ENCODE measurements at regions not wholly inside any gene's neighbourhood (a gene's known extent, or its start where the extent isn't known, plus 50 kb on each side); places are given as distances from the start of the nearest gene placed in this dataset.

DNA sequence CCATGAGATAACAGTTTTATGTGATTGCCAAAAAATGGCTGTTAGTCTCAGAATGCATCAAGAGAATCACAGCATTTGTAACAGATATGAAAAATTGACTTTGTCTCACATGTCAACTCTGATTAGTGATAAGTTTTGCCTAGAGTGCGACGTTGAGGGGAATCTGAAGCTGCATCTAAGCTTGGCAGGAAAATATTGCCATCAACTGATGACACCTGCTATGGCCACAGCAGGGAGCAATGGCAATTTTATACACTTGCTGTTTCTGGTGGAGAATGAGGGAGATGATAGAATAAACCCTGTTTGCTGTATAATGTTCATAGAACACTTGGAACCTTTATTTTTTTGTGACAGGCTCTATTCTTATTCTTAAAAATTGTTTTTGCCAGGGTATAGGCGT, 205.4 kb upstream of the GNPDA2 start:
- TF ChIP-seq, protein P1, sequence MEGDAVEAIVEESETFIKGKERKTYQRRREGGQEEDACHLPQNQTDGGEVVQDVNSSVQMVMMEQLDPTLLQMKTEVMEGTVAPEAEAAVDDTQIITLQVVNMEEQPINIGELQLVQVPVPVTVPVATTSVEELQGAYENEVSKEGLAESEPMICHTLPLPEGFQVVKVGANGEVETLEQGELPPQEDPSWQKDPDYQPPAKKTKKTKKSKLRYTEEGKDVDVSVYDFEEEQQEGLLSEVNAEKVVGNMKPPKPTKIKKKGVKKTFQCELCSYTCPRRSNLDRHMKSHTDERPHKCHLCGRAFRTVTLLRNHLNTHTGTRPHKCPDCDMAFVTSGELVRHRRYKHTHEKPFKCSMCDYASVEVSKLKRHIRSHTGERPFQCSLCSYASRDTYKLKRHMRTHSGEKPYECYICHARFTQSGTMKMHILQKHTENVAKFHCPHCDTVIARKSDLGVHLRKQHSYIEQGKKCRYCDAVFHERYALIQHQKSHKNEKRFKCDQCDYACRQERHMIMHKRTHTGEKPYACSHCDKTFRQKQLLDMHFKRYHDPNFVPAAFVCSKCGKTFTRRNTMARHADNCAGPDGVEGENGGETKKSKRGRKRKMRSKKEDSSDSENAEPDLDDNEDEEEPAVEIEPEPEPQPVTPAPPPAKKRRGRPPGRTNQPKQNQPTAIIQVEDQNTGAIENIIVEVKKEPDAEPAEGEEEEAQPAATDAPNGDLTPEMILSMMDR (IDR thresholded peaks at IDR 0.05): no peak
- TF ChIP-seq POLR2A (IDR thresholded peaks at IDR 0.05): no peak
